Endothelial cell of umbilical vein (primary cell): ENCODE measurements at regions not wholly inside any gene's neighbourhood (a gene's known extent, or its start where the extent isn't known, plus 50 kb on each side); places are given as distances from the start of the nearest gene placed in this dataset.

Source experiments
- BruUV-seq: library from RNA; stranded (reverse); fragments of 400-500 nt; replicated peaks from 2 replicates; lab custom pipeline; 2021; lab: Mats Ljungman, UMichigan
- CTCF ChIA-PET: fragments of 300-600, 350-600 bp; sonication (Branson Sonifier 250); formaldehyde crosslinking; loops from one replicate; lab custom pipeline; 2021; ENCODE audit warnings: antibody characterized with exemption, inconsistent platforms; lab: Charles Lee
- POLR2A ChIA-PET: fragments of 300-600, 350-600 bp; sonication (Branson Sonifier 250); formaldehyde crosslinking; loops from one replicate; lab custom pipeline; 2021; ENCODE audit warnings: antibody characterized with exemption, inconsistent platforms; lab: Charles Lee
- DNase-seq: peaks from one replicate; pipeline ENCODE4 v3.0.0-alpha.2; 2011; ENCODE audit warnings: low read depth, low spot score
- FAIRE-seq: peaks from 2 replicates; lab custom pipeline; 2011; peaks lifted over from hg19 to GRCh38; lab: Jason Lieb, UNC
- H2AFZ ChIP-seq: 2 replicates; pipeline ENCODE4 v1.6.0; 2012; ENCODE audit warnings: low read depth, low read length, control low read depth, inconsistent platforms
- H3K27ac ChIP-seq: 2 replicates; pipeline ENCODE4 v1.5.1; 2011; ENCODE audit warnings: low read depth, mild to moderate bottlenecking, control low read depth, low read length, moderate library complexity; ENCODE audit not compliant: insufficient read depth
- H3K27me3 ChIP-seq, 2 experiments: 2 replicates each; pipeline versions ENCODE4 v1.6.0 to v1.6.1; 2011; ENCODE audit warnings: low read length in 2 of 2, mixed read lengths in 1 of 2; ENCODE audit not compliant: control insufficient read depth in 2 of 2, insufficient read depth in 2 of 2
- H3K36me3 ChIP-seq, 2 experiments: 2 replicates in 1 of 2; 3 replicates in 1 of 2; pipeline ENCODE4 v1.5.1; 2011; ENCODE audit warnings: low read length in 2 of 2, mild to moderate bottlenecking in 1 of 2, moderate library complexity in 1 of 2; ENCODE audit not compliant: control insufficient read depth in 2 of 2, insufficient read depth in 2 of 2; ENCODE audit errors: extremely low read depth in 1 of 2
- H3K4me1 ChIP-seq: 3 replicates; pipeline ENCODE4 v1.5.1; 2011; ENCODE audit warnings: mild to moderate bottlenecking, low read length; ENCODE audit not compliant: control insufficient read depth, insufficient read depth; ENCODE audit errors: extremely low read depth
- H3K4me2 ChIP-seq: 2 replicates; pipeline ENCODE4 v1.6.1; 2011; ENCODE audit warnings: low read length, control low read depth, mixed read lengths; ENCODE audit not compliant: insufficient read depth
- H3K4me3 ChIP-seq, 3 experiments: fragments of 200-600 bp in 1 of 3; sonication (generic), shearing (Covaris generic) in 1 of 3; replicated peaks in 1 of 3; 2 replicates each; pipeline ENCODE4 v1.5.1; 2011 to 2016; ENCODE audit warnings: control low read depth in 3 of 3, low read length in 3 of 3, mild to moderate bottlenecking in 2 of 3, inconsistent platforms in 1 of 3, low read depth in 1 of 3, moderate library complexity in 1 of 3; ENCODE audit not compliant: insufficient read depth in 1 of 3
- H3K79me2 ChIP-seq: 2 replicates; pipeline ENCODE4 v1.6.0; 2012; ENCODE audit warnings: low read length, inconsistent platforms; ENCODE audit not compliant: control insufficient read depth, insufficient read depth
- H3K9ac ChIP-seq: replicated peaks from 2 replicates; pipeline ENCODE3; 2011; ENCODE audit warnings: low read length, control low read depth; ENCODE audit not compliant: insufficient read depth; ENCODE audit errors: extremely low read depth
- H3K9me1 ChIP-seq: replicated peaks from 3 replicates; pipeline ENCODE4 v1.6.0; 2011; ENCODE audit warnings: mild to moderate bottlenecking, low read length; ENCODE audit not compliant: control insufficient read depth, insufficient read depth; ENCODE audit errors: extremely low read depth
- H3K9me3 ChIP-seq: replicated peaks from 2 replicates; pipeline ENCODE4 v1.5.1; 2012; ENCODE audit warnings: low read length, inconsistent platforms; ENCODE audit not compliant: control insufficient read depth, insufficient read depth
- H4K20me1 ChIP-seq: replicated peaks from 2 replicates; pipeline ENCODE3; 2011; ENCODE audit warnings: mild to moderate bottlenecking, low read length; ENCODE audit not compliant: control insufficient read depth, insufficient read depth; ENCODE audit errors: extremely low read depth
- FOS ChIP-seq: IDR thresholded peaks from 2 replicates; pipeline ENCODE4 v1.6.1; 2011; ENCODE audit warnings: mild to moderate bottlenecking, low read length, moderate library complexity, borderline replicate concordance; ENCODE audit not compliant: insufficient read depth
- GATA2 ChIP-seq: IDR thresholded peaks from 2 replicates; pipeline ENCODE4 v1.7.0; 2011; ENCODE audit warnings: low read depth, mild to moderate bottlenecking, moderate library complexity, mixed read lengths, low read length; ENCODE audit not compliant: insufficient read length, insufficient read depth
- JUN ChIP-seq: IDR thresholded peaks from 2 replicates; pipeline ENCODE4 v1.6.1; 2011; ENCODE audit warnings: borderline replicate concordance, low read depth; ENCODE audit not compliant: insufficient read length, insufficient read depth
- MYC ChIP-seq: IDR thresholded peaks from one replicate; pipeline ENCODE4 v1.6.1; 2011; ENCODE audit warnings: mild to moderate bottlenecking, low read depth, low read length
- POLR2A ChIP-seq: IDR thresholded peaks from 2 replicates; pipeline ENCODE4 v1.6.1; 2012; ENCODE audit warnings: low read depth, mild to moderate bottlenecking, control low read depth, low read length
- POLR2AphosphoS5 ChIP-seq: IDR thresholded peaks from 2 replicates; pipeline ENCODE4 v1.6.1; 2012; ENCODE audit warnings: low read depth, mild to moderate bottlenecking, control low read depth, low read length, moderate library complexity; ENCODE audit not compliant: insufficient read depth
- dilution Hi-C: fragments of 300-500 bp; cut with MboI; formaldehyde crosslinking; loops from one replicate; pipeline ENCODE4 v1.15.0; 2019; ENCODE audit warnings: low sequenced_read_pairs; ENCODE audit not compliant: extremely low pct_ligation_motif_present
- intact Hi-C: fragments of 100-400 bp; cut with micrococcal nuclease; formaldehyde crosslinking; loops from one replicate; pipeline ENCODE4 v1.10.0; 2022

GRCh38 chr1:243938208-243938607 is 88.2 kb upstream of the AKT3 start:
- DNase-seq (peak; percentile 13), FAIRE-seq (peak; percentile 18)
- no peaks in the 10 kb centered on the region for H3K36me3 ChIP-seq
- H3K4me2 ChIP-seq: peak overlapping the region; percentile 12
- H3K9me1 ChIP-seq: no peaks in the 10 kb centered on the region
- H3K27ac ChIP-seq: no peak overlapping the region
- BruUV-seq: no TSS peak
- peak overlapping the region; percentile 23 for H2AFZ ChIP-seq
- H3K9me3 ChIP-seq: no peaks in the 10 kb centered on the region
- TF ChIP-seq FOS: peak; percentile 37
- TF ChIP-seq GATA2: peak; percentile 65
- no peak for TF ChIP-seq POLR2AphosphoS5
- ChIA-PET CTCF (interaction anchor here (1.2 to 1.5 kb wide), 3 partner anchors 9 to 594 kb away, joined by 3 to 4 read pairs (median 3); no protein-coding TSS in a partner anchor), POLR2A (interaction anchor here (0.6 kb wide), 1 partner anchor 110 kb away, joined by 4 read pairs; no protein-coding TSS in a partner anchor)
- no peak overlapping the region for H3K4me3 ChIP-seq
- H3K4me1 ChIP-seq: peaks cover 20% of the 10 kb centered on the region
- no peaks in the 10 kb centered on the region for H4K20me1 ChIP-seq
- H3K27me3 ChIP-seq: no peaks in the 10 kb centered on the region
- no peaks in the 10 kb centered on the region for H3K79me2 ChIP-seq
- no peak overlapping the region for H3K9ac ChIP-seq
- intact Hi-C loops: no loop called here
- dilution Hi-C loops: no loop called here

GRCh38 chr1:243933495-243933894 is 83.5 kb upstream of the AKT3 start:
- no peak overlapping the region for H3K4me2 ChIP-seq
- DNase-seq (no peak), FAIRE-seq (no peak)
- H3K36me3 ChIP-seq: no peaks in the 10 kb centered on the region
- intact Hi-C loops (no loop called here), dilution Hi-C loops (no loop called here)
- no peaks in the 10 kb centered on the region for H3K27me3 ChIP-seq
- H3K27ac ChIP-seq: no peak overlapping the region
- H3K9me1 ChIP-seq: no peaks in the 10 kb centered on the region
- ChIA-PET POLR2A (no interaction called here), CTCF (no interaction called here)
- H2AFZ ChIP-seq: no peak overlapping the region
- H3K79me2 ChIP-seq: no peaks in the 10 kb centered on the region
- no peak for TF ChIP-seq POLR2A
- TF ChIP-seq JUN: no peak
- TF ChIP-seq MYC: no peak
- H3K4me1 ChIP-seq: peaks cover 7% of the 10 kb centered on the region
- H4K20me1 ChIP-seq: no peaks in the 10 kb centered on the region
- BruUV-seq: no TSS peak
- no peak overlapping the region for H3K4me3 ChIP-seq
- H3K9ac ChIP-seq: no peak overlapping the region
- no peaks in the 10 kb centered on the region for H3K9me3 ChIP-seq
